GM12874 (cell line): ENCODE measurements at regions not wholly inside any gene's neighbourhood (a gene's known extent, or its start where the extent isn't known, plus 50 kb on each side); places are given as distances from the start of the nearest gene placed in this dataset.

Experiments
- TF ChIP-seq, protein P1 (sequence below): IDR thresholded peaks from 2 replicates; pipeline ENCODE4 v1.5.1; 2011; ENCODE audit warnings: low read depth, mild to moderate bottlenecking, control low read depth, low read length, moderate library complexity; ENCODE audit not compliant: insufficient read depth

- TF ChIP-seq, protein P1, sequence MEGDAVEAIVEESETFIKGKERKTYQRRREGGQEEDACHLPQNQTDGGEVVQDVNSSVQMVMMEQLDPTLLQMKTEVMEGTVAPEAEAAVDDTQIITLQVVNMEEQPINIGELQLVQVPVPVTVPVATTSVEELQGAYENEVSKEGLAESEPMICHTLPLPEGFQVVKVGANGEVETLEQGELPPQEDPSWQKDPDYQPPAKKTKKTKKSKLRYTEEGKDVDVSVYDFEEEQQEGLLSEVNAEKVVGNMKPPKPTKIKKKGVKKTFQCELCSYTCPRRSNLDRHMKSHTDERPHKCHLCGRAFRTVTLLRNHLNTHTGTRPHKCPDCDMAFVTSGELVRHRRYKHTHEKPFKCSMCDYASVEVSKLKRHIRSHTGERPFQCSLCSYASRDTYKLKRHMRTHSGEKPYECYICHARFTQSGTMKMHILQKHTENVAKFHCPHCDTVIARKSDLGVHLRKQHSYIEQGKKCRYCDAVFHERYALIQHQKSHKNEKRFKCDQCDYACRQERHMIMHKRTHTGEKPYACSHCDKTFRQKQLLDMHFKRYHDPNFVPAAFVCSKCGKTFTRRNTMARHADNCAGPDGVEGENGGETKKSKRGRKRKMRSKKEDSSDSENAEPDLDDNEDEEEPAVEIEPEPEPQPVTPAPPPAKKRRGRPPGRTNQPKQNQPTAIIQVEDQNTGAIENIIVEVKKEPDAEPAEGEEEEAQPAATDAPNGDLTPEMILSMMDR, result no peak
These were observed 930.5 kb downstream of the ADGRL3 start for GRCh38 chr4:62130637-62131036.

DNA sequence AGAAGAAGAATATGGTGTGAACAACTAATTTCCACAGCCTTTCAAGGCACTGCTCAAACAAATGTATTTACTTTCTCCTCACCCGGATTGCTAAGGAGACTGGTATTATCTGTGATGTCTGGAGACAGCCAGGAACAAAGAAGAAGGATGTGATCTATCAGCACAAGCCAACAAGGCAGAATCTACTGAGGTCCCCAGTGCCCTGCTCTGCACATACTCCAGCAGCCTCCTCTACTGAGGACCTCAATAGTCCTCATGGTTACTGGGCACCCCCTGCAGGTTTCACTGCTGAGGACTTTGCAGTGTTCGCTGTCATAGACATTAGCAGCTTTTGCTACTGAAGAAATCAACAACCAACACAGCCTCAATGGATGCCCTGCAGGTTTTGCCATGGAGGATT, 930.1 kb downstream of the ADGRL3 start:
- TF ChIP-seq, protein P1, result no peak
